SU-DHL-6 (cell line): ENCODE measurements at regions not wholly inside any gene's neighbourhood (a gene's known extent, or its start where the extent isn't known, plus 50 kb on each side); places are given as distances from the start of the nearest gene placed in this dataset.

Experiments used
- H2AFZ ChIP-seq: fragments of 200-600 bp; sonication (generic); 2 replicates; pipeline ENCODE4 v1.6.1; 2014; ENCODE audit warnings: low read depth, mild to moderate bottlenecking, moderate library complexity, mixed read lengths, antibody characterized with exemption, low read length; ENCODE audit not compliant: severe bottlenecking
- H3F3A ChIP-seq: fragments of 200-600 bp; shearing (Covaris generic); 2 replicates; pipeline ENCODE4 v1.6.0; 2016; ENCODE audit warnings: antibody characterized with exemption, mild to moderate bottlenecking; ENCODE audit not compliant: insufficient read depth
- H3K27ac ChIP-seq: fragments of 200-600 bp; sonication (generic); 2 replicates; pipeline ENCODE4 v1.5.1; 2016; ENCODE audit warnings: low read depth, mild to moderate bottlenecking, low read length, moderate library complexity, mixed read lengths
- H3K27me3 ChIP-seq: fragments of 200-600 bp; sonication (generic), shearing (Covaris generic); 2 replicates; pipeline ENCODE4 v1.6.0; 2014; ENCODE audit warnings: mild to moderate bottlenecking, low read length
- H3K36me3 ChIP-seq: fragments of 200-600 bp; sonication (generic); 2 replicates; pipeline ENCODE4 v1.6.1; 2014; ENCODE audit warnings: mild to moderate bottlenecking, low read length, mixed read lengths
- H3K4me2 ChIP-seq: fragments of 300-600, 200-600 bp; shearing (Covaris generic), sonication (generic); 2 replicates; pipeline ENCODE4 v1.6.0; 2014; ENCODE audit warnings: low read length, low read depth, mild to moderate bottlenecking; ENCODE audit not compliant: poor library complexity, severe bottlenecking
- H3K4me3 ChIP-seq: fragments of 200-600 bp; sonication (generic); 2 replicates; pipeline ENCODE4 v1.5.1; 2014; ENCODE audit warnings: antibody characterized with exemption, low read length, mild to moderate bottlenecking, mixed read lengths; ENCODE audit not compliant: insufficient read depth, poor library complexity, severe bottlenecking
- H3K79me2 ChIP-seq: fragments of 200-600 bp; sonication (generic); 2 replicates; pipeline ENCODE4 v1.6.1; 2014; ENCODE audit warnings: mild to moderate bottlenecking, low read length, moderate library complexity; ENCODE audit not compliant: insufficient read depth
- H3K9ac ChIP-seq: fragments of 200-600 bp; sonication (generic); 2 replicates; pipeline ENCODE4 v1.7.0; 2014; ENCODE audit warnings: mild to moderate bottlenecking, low read length
- H3K9me2 ChIP-seq: fragments of 200-600 bp; sonication (generic); replicated peaks from 2 replicates; pipeline ENCODE4 v1.6.1; 2014; ENCODE audit warnings: low read length; ENCODE audit not compliant: insufficient read depth
- H3K9me3 ChIP-seq: fragments of 200-600 bp; sonication (generic); 2 replicates; pipeline ENCODE4 v1.6.1; 2014; ENCODE audit warnings: low read length, mixed read lengths; ENCODE audit not compliant: insufficient read depth
- H4K20me1 ChIP-seq: fragments of 200-600 bp; sonication (generic); 2 replicates; pipeline ENCODE4 v1.6.1; 2014; ENCODE audit warnings: low read depth, mild to moderate bottlenecking, antibody characterized with exemption, low read length, moderate library complexity, mixed read lengths
- CTCF ChIP-seq: fragments of 200-600 bp; sonication (generic); IDR thresholded peaks from one replicate; pipeline ENCODE4 v1.5.1; 2017; ENCODE audit warnings: antibody characterized with exemption, mild to moderate bottlenecking, low read length, moderate library complexity; ENCODE audit not compliant: insufficient read depth, poor library complexity, severe bottlenecking
- EZH2phosphoT487 ChIP-seq: fragments of 200-600 bp; sonication (generic), shearing (Covaris generic); conservative IDR thresholded peaks from 2 replicates; pipeline ENCODE4 v1.6.1; 2018; ENCODE audit warnings: mild to moderate bottlenecking, antibody characterized with exemption, low read length, moderate library complexity, mixed read lengths

- Histone ChIP-seq H3K27me3 (no peaks in the 10 kb centered on the region), H3K27ac (no peak overlapping the region), H3K36me3 (no peaks in the 10 kb centered on the region), H4K20me1 (no peaks in the 10 kb centered on the region), H3K4me2 (no peak overlapping the region), H3K79me2 (no peaks in the 10 kb centered on the region), H3K4me3 (no peak overlapping the region), H2AFZ (no peak overlapping the region), H3F3A (no peaks in the 10 kb centered on the region), H3K9ac (no peak overlapping the region), H3K9me2 (no peaks in the 10 kb centered on the region), H3K9me3 (no peaks in the 10 kb centered on the region)
- no peak for TF ChIP-seq CTCF
- no peak for TF ChIP-seq EZH2phosphoT487
Measured at GRCh38 chr15:69990566-69991421, 106.9 kb downstream of the TLE3 start.

GRCh38 chr15:69991551-69991980 is 106.2 kb downstream of the TLE3 start:
- no peaks in the 10 kb centered on the region for H3F3A ChIP-seq
- H3K27ac ChIP-seq: no peak overlapping the region
- no peaks in the 10 kb centered on the region for H3K79me2 ChIP-seq
- no peaks in the 10 kb centered on the region for H4K20me1 ChIP-seq
- no peak overlapping the region for H2AFZ ChIP-seq
- no peak overlapping the region for H3K9ac ChIP-seq
- H3K36me3 ChIP-seq: no peaks in the 10 kb centered on the region
- no peaks in the 10 kb centered on the region for H3K9me2 ChIP-seq
- H3K4me2 ChIP-seq: no peak overlapping the region
- no peak overlapping the region for H3K4me3 ChIP-seq
- no peak for TF ChIP-seq CTCF
- no peak for TF ChIP-seq EZH2phosphoT487
- H3K27me3 ChIP-seq: no peaks in the 10 kb centered on the region
- no peaks in the 10 kb centered on the region for H3K9me3 ChIP-seq

- Histone ChIP-seq H3K9ac (no peak overlapping the region), H3K36me3 (no peaks in the 10 kb centered on the region), H2AFZ (no peak overlapping the region), H3F3A (no peaks in the 10 kb centered on the region), H3K9me2 (no peaks in the 10 kb centered on the region), H3K79me2 (no peaks in the 10 kb centered on the region), H3K27ac (no peak overlapping the region), H3K4me2 (no peak overlapping the region), H3K9me3 (no peaks in the 10 kb centered on the region), H4K20me1 (no peaks in the 10 kb centered on the region), H3K27me3 (no peaks in the 10 kb centered on the region), H3K4me3 (no peak overlapping the region)
- TF ChIP-seq EZH2phosphoT487 (no peak), CTCF (no peak)
Measured at GRCh38 chr15:69992348-69992747, 105.4 kb downstream of the TLE3 start.
